CD4-positive, CD25-positive, alpha-beta regulatory T cell (primary cell): ENCODE measurements at regions not wholly inside any gene's neighbourhood (a gene's known extent, or its start where the extent isn't known, plus 50 kb on each side); places are given as distances from the start of the nearest gene placed in this dataset.

Experiments used
- ATAC-seq, 2 donors: fragments of 150-1000 bp; cut with Tn5 transposase; one replicate each; pipeline ENCODE4 v1.10.0; 2021; ENCODE audit warnings: low read depth in 2 of 2, moderate number of reproducible peaks in 2 of 2, moderate library complexity in 1 of 2
- DNase-seq, 3 donors: peaks; one replicate each; pipeline versions ENCODE4 v3.0.0 to v3.0.0-alpha.2; 2012 to 2022; ENCODE audit warnings: mixed read lengths in 1 of 3
- H3K27ac ChIP-seq: one replicate; pipeline ENCODE4 v1.7.0; 2013; ENCODE audit warnings: mild to moderate bottlenecking, low read length; ENCODE audit not compliant: insufficient read depth, poor library complexity, severe bottlenecking
- H3K27me3 ChIP-seq: one replicate; pipeline ENCODE4 v1.7.0; 2013; ENCODE audit warnings: low read length; ENCODE audit not compliant: control insufficient read depth, insufficient read depth
- H3K36me3 ChIP-seq: one replicate; pipeline ENCODE4 v1.7.0; 2013; ENCODE audit warnings: mild to moderate bottlenecking, low read length, moderate library complexity; ENCODE audit not compliant: control insufficient read depth, insufficient read depth
- H3K4me1 ChIP-seq: 2 replicates; pipeline ENCODE4 v1.7.0; 2013; ENCODE audit warnings: mild to moderate bottlenecking, low read length; ENCODE audit not compliant: insufficient read depth, control insufficient read depth, poor library complexity, severe bottlenecking
- H3K4me3 ChIP-seq: one replicate; pipeline ENCODE4 v1.7.0; 2013; ENCODE audit warnings: low read depth, mild to moderate bottlenecking, low read length, moderate library complexity
- H3K9me3 ChIP-seq, 2 experiments: 1 replicate in 1 of 2; 2 replicates in 1 of 2; pipeline ENCODE4 v1.7.0; 2013; ENCODE audit warnings: low read length in 2 of 2, mild to moderate bottlenecking in 1 of 2, moderate library complexity in 1 of 2; ENCODE audit not compliant: control insufficient read depth in 2 of 2
- H3K27ac Mint-ChIP-seq, 3 donors: one replicate each; pipeline ENCODE4 v1.8.0; 2020 to 2022; ENCODE audit warnings: mild to moderate bottlenecking in 3 of 3, mixed read lengths in 3 of 3, moderate library complexity in 2 of 3
- H3K27me3 Mint-ChIP-seq: one replicate; pipeline ENCODE4 v1.8.0; 2022; ENCODE audit warnings: mild to moderate bottlenecking, mixed read lengths
- H3K36me3 Mint-ChIP-seq: one replicate; pipeline ENCODE4 v1.8.0; 2020; ENCODE audit warnings: mixed read lengths
- H3K4me1 Mint-ChIP-seq, 4 donors: one replicate each; pipeline ENCODE4 v1.8.0; 2020 to 2022; ENCODE audit warnings: mixed read lengths in 4 of 4, mild to moderate bottlenecking in 1 of 4
- H3K4me3 Mint-ChIP-seq, 4 donors: one replicate each; pipeline ENCODE4 v1.8.0; 2020 to 2022; ENCODE audit warnings: mild to moderate bottlenecking in 4 of 4, mixed read lengths in 4 of 4, moderate library complexity in 3 of 4
- H3K9me3 Mint-ChIP-seq, 7 donors: one replicate each; pipeline ENCODE4 v1.8.0; 2020 to 2022; ENCODE audit warnings: mixed read lengths in 7 of 7, mild to moderate bottlenecking in 3 of 7, moderate library complexity in 2 of 7

DNA sequence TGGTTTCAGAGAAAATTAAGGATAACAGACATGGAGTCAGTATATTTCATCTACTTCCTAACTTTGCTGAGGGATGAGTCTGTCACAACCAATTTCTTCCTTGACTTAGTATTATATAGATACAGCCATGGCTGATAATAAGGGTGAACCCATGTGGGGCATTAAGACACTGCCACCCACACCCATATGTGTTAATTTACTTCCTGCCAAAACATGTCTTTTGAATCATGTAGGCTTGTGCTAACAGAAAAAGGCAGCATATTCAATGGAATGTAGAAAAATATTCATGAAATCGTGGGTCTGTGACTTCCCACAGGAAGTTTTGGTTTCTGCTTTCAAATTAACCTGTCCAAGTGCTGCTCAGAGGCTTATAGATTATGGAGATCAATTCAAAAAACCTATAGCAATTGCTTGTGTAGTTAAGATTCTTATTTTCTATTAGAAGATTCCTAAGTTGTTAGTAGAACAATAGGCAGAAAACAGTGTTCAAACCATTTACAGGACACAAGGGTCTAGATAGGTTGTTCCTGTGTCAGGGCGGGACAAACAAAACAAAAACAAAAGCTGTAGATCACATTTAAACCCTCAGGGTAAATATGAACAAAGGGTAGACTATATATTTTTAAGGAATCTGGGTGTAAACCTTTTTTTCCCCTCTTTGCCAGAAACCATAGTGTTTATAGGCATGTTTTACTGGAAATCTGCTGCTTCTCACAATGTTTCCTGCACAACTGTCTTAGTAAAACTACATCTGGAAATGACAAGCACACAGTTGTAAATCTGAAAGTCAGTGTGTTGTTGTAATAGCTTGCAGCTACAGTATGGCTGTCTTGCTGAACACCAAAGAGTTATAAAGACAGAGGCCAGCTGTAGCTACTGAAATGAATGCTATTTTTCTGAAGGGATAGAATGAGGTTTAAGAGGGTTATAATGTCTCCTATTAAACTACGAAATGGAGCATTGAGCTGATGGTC, 691.2 kb downstream of the EPHA4 start:
- Mint-ChIP-seq H3K36me3 (no peaks in the 10 kb centered on the region), H3K4me1 (no peaks in the 10 kb centered on the region)

DNA sequence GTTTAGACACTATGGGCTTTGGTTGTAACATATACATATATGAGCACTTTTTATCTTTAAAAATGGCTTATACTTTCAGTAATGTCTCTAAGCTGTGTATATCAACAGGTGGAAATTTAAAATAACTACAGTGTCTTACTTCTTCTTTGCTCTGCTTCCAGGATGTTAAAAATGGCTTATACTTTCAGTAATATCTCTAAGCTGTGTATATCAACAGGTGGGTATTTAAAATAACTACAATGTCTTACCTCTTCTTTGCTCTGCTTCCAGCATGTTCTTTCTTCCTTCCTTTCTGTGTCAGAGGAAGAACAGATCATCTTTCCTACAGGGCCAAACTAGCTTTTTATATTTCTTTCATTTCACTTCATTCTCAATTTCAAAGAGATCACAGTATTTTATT, 689.6 kb downstream of the EPHA4 start:
- Histone ChIP-seq H3K4me1 (no peaks in the 10 kb centered on the region), H3K27me3 (no peaks in the 10 kb centered on the region), H3K4me3 (no peak overlapping the region), H3K27ac (no peak overlapping the region), H3K9me3 (no peaks in the 10 kb centered on the region), H3K36me3 (no peaks in the 10 kb centered on the region)
- H3K4me1 Mint-ChIP-seq = no peaks in the 10 kb centered on the region
- no peak overlapping the region for H3K4me3 Mint-ChIP-seq
- peaks cover 0 to 3% (median 0%) of the 10 kb centered on the region in 7 donors for H3K9me3 Mint-ChIP-seq
- H3K36me3 Mint-ChIP-seq = no peaks in the 10 kb centered on the region
- DNase-seq (no peak), ATAC-seq (no peak)
- H3K27me3 Mint-ChIP-seq = no peaks in the 10 kb centered on the region
- no peak overlapping the region for H3K27ac Mint-ChIP-seq

More for the DNA sequence above, 691.2 kb downstream of the EPHA4 start:
- Histone ChIP-seq H3K27ac (no peak overlapping the region), H3K4me3 (no peak overlapping the region), H3K9me3 (no peaks in the 10 kb centered on the region), H3K36me3 (no peaks in the 10 kb centered on the region), H3K4me1 (no peaks in the 10 kb centered on the region), H3K27me3 (no peaks in the 10 kb centered on the region)
- Mint-ChIP-seq H3K4me3 (no peak overlapping the region), H3K27me3 (peaks cover 2% of the 10 kb centered on the region), H3K27ac (no peak overlapping the region), H3K9me3 (peaks cover 0 to 3% (median 0%) of the 10 kb centered on the region in 7 donors)
- ATAC-seq = no peak
- no peak for DNase-seq

DNA sequence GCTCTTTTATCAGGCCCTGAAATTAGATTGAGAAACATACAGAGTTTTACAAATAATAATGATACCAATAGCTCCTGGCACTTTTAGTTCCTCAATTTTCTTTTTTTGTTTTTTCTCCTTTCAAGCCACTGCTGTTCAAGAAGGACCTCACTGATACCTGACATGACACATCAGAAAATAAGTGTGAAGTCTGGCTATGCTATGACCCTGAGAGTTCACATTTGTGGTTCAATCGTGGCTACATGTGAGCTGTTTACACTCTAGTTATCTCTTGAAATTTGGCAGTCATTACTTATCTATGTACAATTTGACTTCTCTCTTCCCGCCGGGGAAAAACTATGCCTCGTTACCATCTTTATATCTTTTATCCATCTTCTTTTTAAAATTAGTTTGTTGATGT, 686.5 kb downstream of the EPHA4 start:
- no peaks in the 10 kb centered on the region for H3K27me3 ChIP-seq
- Mint-ChIP-seq H3K4me1 (no peaks in the 10 kb centered on the region), H3K27me3 (no peaks in the 10 kb centered on the region), H3K4me3 (no peak overlapping the region), H3K36me3 (no peaks in the 10 kb centered on the region), H3K9me3 (peaks cover 0 to 3% (median 0%) of the 10 kb centered on the region in 7 donors), H3K27ac (no peak overlapping the region)
- H3K4me1 ChIP-seq = no peaks in the 10 kb centered on the region
- DNase-seq (no peak), ATAC-seq (no peak)
- H3K9me3 ChIP-seq = no peaks in the 10 kb centered on the region
- no peaks in the 10 kb centered on the region for H3K36me3 ChIP-seq
- no peak overlapping the region for H3K27ac ChIP-seq
- no peak overlapping the region for H3K4me3 ChIP-seq

DNA sequence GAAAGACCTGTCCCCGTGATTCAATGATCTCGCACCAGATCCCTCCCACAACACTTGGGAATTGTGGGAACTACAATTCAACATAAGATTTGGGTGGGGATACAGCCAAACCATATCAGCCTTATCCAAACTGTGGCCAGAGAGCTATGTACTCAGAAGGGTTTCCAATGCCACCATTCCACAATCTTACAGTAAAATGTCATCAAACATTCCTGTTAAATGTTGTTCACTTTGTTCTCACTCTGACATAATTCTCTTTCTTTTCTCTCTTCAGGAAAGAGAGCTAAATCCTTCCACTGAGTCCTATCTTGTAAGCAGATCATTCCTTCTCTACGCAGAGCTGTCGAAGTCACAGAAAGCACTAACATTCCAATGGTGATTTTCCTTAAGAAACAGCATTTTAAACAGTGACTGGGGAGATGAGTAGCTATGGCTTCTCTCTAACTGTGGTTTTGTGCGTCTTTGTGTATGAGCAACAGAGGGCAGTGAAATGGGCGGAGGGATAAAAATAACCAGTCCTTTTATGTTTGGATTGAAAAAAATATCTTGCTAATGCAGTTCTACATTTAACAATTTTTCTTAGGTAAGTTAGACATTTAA, 684.7 kb downstream of the EPHA4 start:
- no peaks in the 10 kb centered on the region for H3K36me3 Mint-ChIP-seq
- ATAC-seq = no peak
- no peak for DNase-seq
- Histone ChIP-seq H3K27me3 (no peaks in the 10 kb centered on the region), H3K27ac (no peak overlapping the region), H3K9me3 (no peaks in the 10 kb centered on the region), H3K36me3 (no peaks in the 10 kb centered on the region), H3K4me1 (no peaks in the 10 kb centered on the region), H3K4me3 (no peak overlapping the region)
- H3K27me3 Mint-ChIP-seq = no peaks in the 10 kb centered on the region
- no peak overlapping the region for H3K4me3 Mint-ChIP-seq
- no peak overlapping the region for H3K27ac Mint-ChIP-seq
- no peaks in the 10 kb centered on the region for H3K4me1 Mint-ChIP-seq
- H3K9me3 Mint-ChIP-seq = peaks cover 0 to 6% (median 0%) of the 10 kb centered on the region in 7 donors

DNA sequence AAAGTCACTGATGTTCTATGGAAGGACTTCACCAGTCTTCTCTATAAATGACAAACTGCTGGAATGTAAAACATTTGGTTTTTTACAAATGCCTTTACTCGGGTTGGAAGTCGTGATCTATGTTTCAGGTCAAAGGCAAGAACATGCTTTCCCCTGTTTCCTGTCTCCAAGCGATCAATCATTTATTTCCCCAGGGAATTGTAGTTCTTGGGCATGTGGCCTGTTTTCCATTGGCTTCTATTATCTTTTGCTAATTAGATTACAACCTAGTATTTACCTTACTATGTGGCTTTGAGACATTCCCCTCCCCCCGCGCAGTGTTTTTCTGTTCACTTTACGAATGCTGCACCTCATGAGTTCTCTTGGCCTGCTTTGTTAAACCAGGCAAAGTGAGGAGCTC, 684.2 kb downstream of the EPHA4 start:
- DNase-seq (no peak), ATAC-seq (no peak)
- Histone ChIP-seq H3K27ac (no peak overlapping the region), H3K27me3 (no peaks in the 10 kb centered on the region), H3K4me1 (no peaks in the 10 kb centered on the region), H3K36me3 (no peaks in the 10 kb centered on the region), H3K9me3 (no peaks in the 10 kb centered on the region), H3K4me3 (no peak overlapping the region)
- Mint-ChIP-seq H3K27ac (no peak overlapping the region), H3K27me3 (no peaks in the 10 kb centered on the region), H3K4me3 (no peak overlapping the region), H3K9me3 (peaks cover 0 to 6% (median 0%) of the 10 kb centered on the region in 7 donors), H3K4me1 (no peaks in the 10 kb centered on the region), H3K36me3 (no peaks in the 10 kb centered on the region)

DNA sequence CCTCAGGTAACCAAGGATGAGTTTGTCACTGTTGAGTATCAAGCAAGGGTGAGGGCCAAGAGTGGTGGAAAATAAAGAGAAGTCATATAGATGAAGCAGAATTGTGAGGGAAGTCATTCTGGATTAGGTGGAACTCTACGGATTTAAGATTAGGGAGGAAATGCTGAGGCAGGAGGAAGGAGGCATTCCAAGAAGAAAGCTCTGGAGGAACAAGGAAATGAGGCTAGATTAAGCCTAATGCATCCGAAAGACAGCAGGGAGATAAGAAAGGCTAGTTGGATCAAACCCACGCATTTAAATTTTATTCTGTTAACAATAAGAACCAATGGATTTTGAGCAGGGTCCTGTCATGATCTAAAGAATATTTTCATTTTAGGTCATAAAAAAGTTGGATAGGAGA, 681.2 kb downstream of the EPHA4 start:
- no peaks in the 10 kb centered on the region for H3K36me3 ChIP-seq
- H3K27ac Mint-ChIP-seq = no peak overlapping the region
- peaks cover 0 to 4% (median 0%) of the 10 kb centered on the region in 7 donors for H3K9me3 Mint-ChIP-seq
- no peak overlapping the region for H3K4me3 ChIP-seq
- ATAC-seq (no peak), DNase-seq (no peak)
- no peaks in the 10 kb centered on the region for H3K4me1 Mint-ChIP-seq
- H3K27me3 Mint-ChIP-seq = no peaks in the 10 kb centered on the region
- H3K4me3 Mint-ChIP-seq = no peak overlapping the region
- H3K4me1 ChIP-seq = no peaks in the 10 kb centered on the region
- no peaks in the 10 kb centered on the region for H3K27me3 ChIP-seq
- no peaks in the 10 kb centered on the region for H3K36me3 Mint-ChIP-seq
- H3K9me3 ChIP-seq = no peaks in the 10 kb centered on the region
- no peak overlapping the region for H3K27ac ChIP-seq

DNA sequence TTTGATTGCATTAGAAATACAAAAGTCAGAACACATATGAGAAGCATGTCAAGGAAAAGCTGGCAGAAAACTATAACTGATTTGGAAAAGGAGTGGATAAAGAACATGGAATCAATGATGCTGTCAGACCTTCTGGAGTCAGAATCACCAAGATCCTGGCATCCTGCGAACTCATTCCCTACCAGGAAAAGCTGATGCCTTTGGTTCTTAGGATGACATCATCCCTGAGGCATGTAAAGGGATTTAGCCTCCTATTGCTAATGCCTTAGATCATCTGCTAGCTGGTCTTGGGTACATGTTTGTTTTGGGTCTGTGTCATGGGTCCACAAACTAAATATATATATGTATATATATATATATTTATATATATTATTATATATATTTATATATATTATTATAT, 680.7 kb downstream of the EPHA4 start:
- ATAC-seq (no peak), DNase-seq (no peak)
- no peaks in the 10 kb centered on the region for H3K9me3 ChIP-seq
- no peak overlapping the region for H3K27ac ChIP-seq
- no peaks in the 10 kb centered on the region for H3K27me3 ChIP-seq
- Mint-ChIP-seq H3K4me1 (no peaks in the 10 kb centered on the region), H3K27ac (no peak overlapping the region), H3K36me3 (no peaks in the 10 kb centered on the region), H3K9me3 (peaks cover 0 to 4% (median 0%) of the 10 kb centered on the region in 7 donors), H3K4me3 (no peak overlapping the region), H3K27me3 (no peaks in the 10 kb centered on the region)
- no peaks in the 10 kb centered on the region for H3K4me1 ChIP-seq
- H3K4me3 ChIP-seq = no peak overlapping the region
- H3K36me3 ChIP-seq = no peaks in the 10 kb centered on the region
